ENCODE measurements at regions not wholly inside any gene's neighbourhood (a gene's known extent, or its start where the extent isn't known, plus 50 kb on each side); places are given as distances from the start of the nearest gene placed in this dataset.

DNA sequence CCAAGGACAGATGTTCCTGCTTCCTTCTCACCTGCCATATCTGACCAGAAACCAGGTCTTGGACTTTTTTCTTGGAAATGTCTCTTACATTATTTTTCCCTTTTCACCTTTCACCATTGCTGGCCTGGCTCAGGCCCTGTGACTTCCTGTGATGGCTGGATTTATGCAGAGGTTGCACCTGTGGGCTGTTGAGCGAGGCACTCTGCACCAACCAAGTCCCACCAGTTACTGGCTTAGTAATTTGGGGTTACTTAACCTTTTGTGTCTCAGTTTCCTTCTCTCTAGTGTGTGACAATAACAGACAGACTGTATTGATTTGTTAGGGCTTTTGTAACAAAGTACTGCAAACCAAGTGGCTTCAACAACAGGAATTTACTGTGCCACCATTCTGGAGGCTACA is 110.0 kb downstream of the INSIG2 start:
- WGBS (ENCODE audit: insufficient coverage, insufficient read length): no CpG with 5 or more reads among the region's 1 CpG
- H3K9me3 ChIP-seq (ENCODE audit: control insufficient read depth, insufficient read depth, low read length): no peaks in the 10 kb centered on the region

DNA sequence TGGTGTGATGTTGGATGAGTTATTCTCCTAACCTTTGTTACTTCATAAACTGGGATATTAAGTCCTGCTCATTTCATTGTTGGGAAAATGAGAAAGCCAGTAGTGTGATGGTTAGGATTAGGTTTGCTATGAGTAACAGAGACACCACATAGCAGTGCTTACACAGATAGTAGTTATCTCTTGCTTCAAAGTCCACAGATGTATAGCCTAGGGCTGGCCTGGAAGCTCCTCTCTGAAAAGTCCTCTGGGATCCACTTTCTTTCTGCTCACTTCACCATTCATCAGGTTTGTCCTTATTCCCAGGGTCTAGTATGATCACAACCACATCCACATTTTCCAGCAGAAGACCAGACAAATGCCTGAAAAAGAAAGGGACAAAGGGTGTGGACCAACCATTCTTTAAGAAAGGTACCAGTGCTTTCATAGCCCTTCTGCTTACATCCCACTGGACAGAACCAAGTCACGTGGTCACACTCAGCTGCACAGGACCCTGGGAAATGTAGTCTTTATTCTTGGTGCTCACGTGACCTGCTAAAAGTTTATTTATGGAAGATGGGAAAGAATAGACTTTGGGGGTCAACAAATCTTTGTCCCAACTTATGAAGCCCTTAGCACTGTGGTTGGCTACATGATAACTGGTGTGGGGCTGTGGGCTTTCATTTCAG is 108.9 kb downstream of the INSIG2 start:
- no peaks in the 10 kb centered on the region for H3K4me1 ChIP-seq (ENCODE audit: control insufficient read depth, insufficient read depth, low read length)
- no peaks in the 10 kb centered on the region for H3K36me3 ChIP-seq (ENCODE audit: control insufficient read depth, insufficient read depth, low read length)
- DNase-seq (ENCODE audit: low read depth, low spot score): no peak
- no CpG with 5 or more reads among the region's 2 CpGs for WGBS (ENCODE audit: insufficient coverage, insufficient read length)
- no peaks in the 10 kb centered on the region for H3K9me3 ChIP-seq (ENCODE audit: control insufficient read depth, insufficient read depth, low read length)
- no peak overlapping the region for H3K27ac ChIP-seq (ENCODE audit: low read length)
- H3K27me3 ChIP-seq (ENCODE audit: control insufficient read depth, insufficient read depth, low read length): no peaks in the 10 kb centered on the region
- no peak overlapping the region for H3K4me3 ChIP-seq (ENCODE audit: low read length)

More for the DNA sequence above, 110.0 kb downstream of the INSIG2 start:
- Histone ChIP-seq H3K4me1 (ENCODE audit: control insufficient read depth, insufficient read depth, low read length) (no peaks in the 10 kb centered on the region), H3K27me3 (ENCODE audit: control insufficient read depth, insufficient read depth, low read length) (no peaks in the 10 kb centered on the region), H3K36me3 (ENCODE audit: control insufficient read depth, insufficient read depth, low read length) (no peaks in the 10 kb centered on the region), H3K4me3 (ENCODE audit: low read length) (no peak overlapping the region), H3K27ac (ENCODE audit: low read length) (no peak overlapping the region)
- DNase-seq (ENCODE audit: low read depth, low spot score): no peak

GRCh38 chr2:118190474-118190873 is 102.2 kb downstream of the INSIG2 start:
- Histone ChIP-seq H3K9me3 (ENCODE audit: control insufficient read depth, insufficient read depth, low read length) (no peaks in the 10 kb centered on the region), H3K4me3 (ENCODE audit: low read length) (no peak overlapping the region), H3K4me1 (ENCODE audit: control insufficient read depth, insufficient read depth, low read length) (no peaks in the 10 kb centered on the region), H3K27ac (ENCODE audit: low read length) (no peak overlapping the region), H3K36me3 (ENCODE audit: control insufficient read depth, insufficient read depth, low read length) (no peaks in the 10 kb centered on the region), H3K27me3 (ENCODE audit: control insufficient read depth, insufficient read depth, low read length) (no peaks in the 10 kb centered on the region)
- no peak for DNase-seq (ENCODE audit: low read depth, low spot score)

DNA sequence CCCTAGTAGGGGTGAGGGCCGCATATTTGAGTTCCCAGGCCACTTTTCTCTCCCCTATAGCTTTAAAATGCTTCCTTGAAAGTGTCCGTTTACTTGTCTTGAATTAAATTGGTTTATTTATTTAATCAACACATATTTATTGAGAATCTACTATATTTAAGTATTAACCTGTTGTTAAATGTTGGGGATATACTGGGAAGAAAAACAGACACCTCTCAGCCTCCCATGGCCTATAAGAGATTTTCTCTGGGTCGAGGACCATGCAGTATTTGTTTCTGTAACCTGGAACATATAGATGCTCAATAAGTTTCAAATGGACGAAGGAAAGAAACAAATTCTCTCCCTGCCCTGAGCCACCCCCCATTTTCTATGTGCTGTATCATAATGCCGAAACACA is 98.6 kb downstream of the INSIG2 start:
- no peak for DNase-seq (ENCODE audit: low read depth, low spot score)
- 0 out of 2 replicates have a peak, but pooled peaks cover 2% of the 10 kb centered on the region for H3K4me1 ChIP-seq (ENCODE audit: control insufficient read depth, insufficient read depth, low read length)
- WGBS (ENCODE audit: insufficient coverage, insufficient read length): no CpG with 5 or more reads among the region's 5 CpGs
- H3K9me3 ChIP-seq (ENCODE audit: control insufficient read depth, insufficient read depth, low read length): no peaks in the 10 kb centered on the region
- H3K36me3 ChIP-seq (ENCODE audit: control insufficient read depth, insufficient read depth, low read length): no peaks in the 10 kb centered on the region
- H3K4me3 ChIP-seq (ENCODE audit: low read length): no peak overlapping the region; the same call in 1 of the 2 replicates
- H3K27ac ChIP-seq (ENCODE audit: low read length): no peak overlapping the region
- no peaks in the 10 kb centered on the region for H3K27me3 ChIP-seq (ENCODE audit: control insufficient read depth, insufficient read depth, low read length)

DNA sequence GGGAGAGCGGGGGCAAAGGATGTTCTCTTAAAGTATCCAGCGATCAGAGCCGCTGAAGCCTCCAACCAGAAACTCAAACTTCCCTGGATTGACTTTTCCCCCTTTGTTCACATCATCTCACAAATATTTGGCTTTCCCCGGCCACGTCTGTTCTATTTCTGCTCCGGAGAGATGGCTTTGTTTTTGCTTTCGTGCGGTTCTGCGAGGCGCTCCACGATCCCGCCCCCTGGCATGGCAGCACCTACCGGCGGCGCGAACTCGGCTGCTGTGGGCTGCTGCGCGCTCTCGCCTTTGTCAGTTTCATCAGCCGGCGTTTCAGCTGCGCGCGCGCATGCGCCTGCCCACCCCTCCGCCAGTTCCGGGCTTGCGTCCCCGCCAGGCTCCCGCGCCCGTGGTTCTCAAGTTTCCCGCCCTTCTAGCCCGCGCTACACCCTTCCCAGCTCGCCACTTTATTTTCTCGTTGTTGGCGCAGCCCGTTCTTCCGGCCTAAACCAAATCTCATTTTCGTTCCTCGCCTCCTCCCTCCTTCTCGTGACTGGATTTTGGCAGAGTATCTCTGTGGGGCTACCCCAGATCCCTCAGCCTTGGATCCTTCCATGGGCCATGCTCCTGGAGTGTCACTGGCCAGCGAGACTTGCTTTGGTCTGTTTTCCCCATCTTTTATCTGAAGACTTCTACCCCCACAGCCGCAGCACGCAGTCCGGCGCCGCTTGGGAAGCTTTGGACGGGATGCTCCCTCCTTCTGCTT is 98.0 kb downstream of the INSIG2 start:
- no peaks in the 10 kb centered on the region for H3K27me3 ChIP-seq (ENCODE audit: control insufficient read depth, insufficient read depth, low read length)
- WGBS (ENCODE audit: insufficient coverage, insufficient read length): no CpG with 5 or more reads among the region's 52 CpGs
- H3K4me3 ChIP-seq (ENCODE audit: low read length): peak overlapping the region; percentile 72; the same call in 1 of the 2 replicates
- 0 out of 2 replicates have a peak, but pooled peaks cover 2% of the 10 kb centered on the region for H3K4me1 ChIP-seq (ENCODE audit: control insufficient read depth, insufficient read depth, low read length)
- peak; percentile 74 for DNase-seq (ENCODE audit: low read depth, low spot score)
- no peaks in the 10 kb centered on the region for H3K9me3 ChIP-seq (ENCODE audit: control insufficient read depth, insufficient read depth, low read length)
- no peak overlapping the region for H3K27ac ChIP-seq (ENCODE audit: low read length)
- H3K36me3 ChIP-seq (ENCODE audit: control insufficient read depth, insufficient read depth, low read length): no peaks in the 10 kb centered on the region

DNA sequence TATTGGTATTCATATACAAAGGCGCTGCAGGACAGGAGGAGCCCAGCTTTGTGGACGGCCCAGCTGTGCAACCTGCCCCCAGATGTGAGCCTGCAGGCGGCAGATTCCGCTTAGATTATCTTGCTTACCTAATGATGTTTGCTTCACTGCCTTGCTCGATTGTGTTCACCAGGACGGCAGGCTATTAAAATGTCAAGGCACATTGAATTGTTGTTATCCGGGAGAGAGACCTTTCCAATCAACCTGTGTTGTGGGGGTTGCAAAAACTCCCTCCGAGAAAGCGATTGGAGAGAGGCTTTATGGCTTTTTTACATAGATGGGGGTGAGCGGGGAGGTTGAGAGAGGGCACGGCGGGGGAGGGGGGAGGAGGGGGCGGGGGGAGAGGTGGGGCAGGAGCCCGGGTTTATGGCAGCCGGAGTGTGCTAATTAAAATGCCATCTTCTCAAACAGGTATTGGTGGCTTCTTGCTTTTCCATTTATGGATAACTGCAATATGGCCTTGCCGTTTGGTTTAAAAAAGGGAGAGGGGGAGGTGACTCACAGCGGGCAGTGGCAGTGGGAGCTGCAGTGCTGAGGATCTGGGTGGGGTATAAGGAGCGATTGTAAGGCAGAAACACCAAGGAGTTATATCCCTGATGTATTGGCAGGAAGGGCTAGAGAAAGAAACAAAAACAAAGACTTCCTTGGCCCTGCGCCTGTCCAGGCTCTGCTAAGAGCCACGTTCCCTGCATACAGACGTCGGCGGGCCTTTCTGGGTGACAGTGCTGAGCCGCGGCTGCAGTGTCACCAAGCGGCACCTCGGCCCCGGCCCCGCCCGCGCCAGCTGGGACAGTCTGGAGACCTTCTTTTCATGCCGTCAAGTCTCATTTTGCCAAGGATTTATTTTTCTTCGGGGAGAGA is 97.2 kb downstream of the INSIG2 start:
- Histone ChIP-seq H3K27me3 (ENCODE audit: control insufficient read depth, insufficient read depth, low read length) (no peaks in the 10 kb centered on the region), H3K9me3 (ENCODE audit: control insufficient read depth, insufficient read depth, low read length) (no peaks in the 10 kb centered on the region), H3K4me3 (ENCODE audit: low read length) (peak overlapping the region; percentile 72), H3K27ac (ENCODE audit: low read length) (no peak overlapping the region), H3K4me1 (ENCODE audit: control insufficient read depth, insufficient read depth, low read length) (0 out of 2 replicates have a peak, but pooled peaks cover 2% of the 10 kb centered on the region), H3K36me3 (ENCODE audit: control insufficient read depth, insufficient read depth, low read length) (no peaks in the 10 kb centered on the region)
- WGBS (ENCODE audit: insufficient coverage, insufficient read length): no CpG with 5 or more reads among the region's 33 CpGs
- DNase-seq (ENCODE audit: low read depth, low spot score): no peak

GRCh38 chr2:118183381-118183780 is 95.1 kb downstream of the INSIG2 start:
- no peak for DNase-seq (ENCODE audit: low read depth, low spot score)
- 0 out of 2 replicates have a peak, but pooled peaks cover 2% of the 10 kb centered on the region for H3K4me1 ChIP-seq (ENCODE audit: control insufficient read depth, insufficient read depth, low read length)
- H3K36me3 ChIP-seq (ENCODE audit: control insufficient read depth, insufficient read depth, low read length): no peaks in the 10 kb centered on the region
- no CpG with 5 or more reads among the region's 9 CpGs for WGBS (ENCODE audit: insufficient coverage, insufficient read length)
- no peak overlapping the region for H3K27ac ChIP-seq (ENCODE audit: low read length)
- no peaks in the 10 kb centered on the region for H3K9me3 ChIP-seq (ENCODE audit: control insufficient read depth, insufficient read depth, low read length)
- no peak overlapping the region for H3K4me3 ChIP-seq (ENCODE audit: low read length)
- H3K27me3 ChIP-seq (ENCODE audit: control insufficient read depth, insufficient read depth, low read length): no peaks in the 10 kb centered on the region

- no peak overlapping the region for H3K27ac ChIP-seq (ENCODE audit: low read length)
- H3K4me1 ChIP-seq (ENCODE audit: control insufficient read depth, insufficient read depth, low read length): no peaks in the 10 kb centered on the region
- H3K36me3 ChIP-seq (ENCODE audit: control insufficient read depth, insufficient read depth, low read length): no peaks in the 10 kb centered on the region
- no peak overlapping the region for H3K4me3 ChIP-seq (ENCODE audit: low read length)
- no peaks in the 10 kb centered on the region for H3K27me3 ChIP-seq (ENCODE audit: control insufficient read depth, insufficient read depth, low read length)
- no peaks in the 10 kb centered on the region for H3K9me3 ChIP-seq (ENCODE audit: control insufficient read depth, insufficient read depth, low read length)
- no CpG with 5 or more reads among the region's 1 CpG for WGBS (ENCODE audit: insufficient coverage, insufficient read length)
- DNase-seq (ENCODE audit: low read depth, low spot score): no peak
Observed at GRCh38 chr2:118179445-118179844, 91.2 kb downstream of the INSIG2 start.

- no peaks in the 10 kb centered on the region for H3K36me3 ChIP-seq (ENCODE audit: control insufficient read depth, insufficient read depth, low read length)
- H3K4me3 ChIP-seq (ENCODE audit: low read length): no peak overlapping the region
- no CpG with 5 or more reads among the region's 2 CpGs for WGBS (ENCODE audit: insufficient coverage, insufficient read length)
- no peaks in the 10 kb centered on the region for H3K27me3 ChIP-seq (ENCODE audit: control insufficient read depth, insufficient read depth, low read length)
- H3K4me1 ChIP-seq (ENCODE audit: control insufficient read depth, insufficient read depth, low read length): no peaks in the 10 kb centered on the region
- no peaks in the 10 kb centered on the region for H3K9me3 ChIP-seq (ENCODE audit: control insufficient read depth, insufficient read depth, low read length)
- DNase-seq (ENCODE audit: low read depth, low spot score): no peak
- H3K27ac ChIP-seq (ENCODE audit: low read length): no peak overlapping the region
Observed at GRCh38 chr2:118177884-118178283, 89.6 kb downstream of the INSIG2 start.

DNA sequence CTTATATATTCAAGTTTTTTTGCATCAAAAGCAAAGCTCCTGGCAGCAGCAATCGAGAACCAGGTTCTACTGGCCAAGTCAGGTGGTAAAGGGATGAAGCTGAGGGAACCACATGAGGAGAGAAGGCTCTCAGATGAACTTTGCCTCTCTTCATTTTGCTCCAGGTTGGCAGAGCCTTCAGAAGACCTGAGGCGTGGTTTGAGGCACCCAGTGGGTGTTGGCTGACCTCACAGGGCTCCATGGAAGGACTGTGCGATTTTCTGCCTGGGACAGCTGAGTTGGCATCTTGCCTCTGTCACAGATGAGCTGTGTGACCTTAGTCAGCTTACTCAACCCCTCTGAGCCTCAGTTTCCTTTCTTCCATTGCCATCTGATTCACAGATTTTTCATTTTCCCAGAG is 89.0 kb downstream of the INSIG2 start:
- no peaks in the 10 kb centered on the region for H3K4me1 ChIP-seq (ENCODE audit: control insufficient read depth, insufficient read depth, low read length)
- WGBS (ENCODE audit: insufficient coverage, insufficient read length): no CpG with 5 or more reads among the region's 3 CpGs
- no peaks in the 10 kb centered on the region for H3K36me3 ChIP-seq (ENCODE audit: control insufficient read depth, insufficient read depth, low read length)
- H3K9me3 ChIP-seq (ENCODE audit: control insufficient read depth, insufficient read depth, low read length): no peaks in the 10 kb centered on the region
- DNase-seq (ENCODE audit: low read depth, low spot score): no peak
- no peaks in the 10 kb centered on the region for H3K27me3 ChIP-seq (ENCODE audit: control insufficient read depth, insufficient read depth, low read length)
- no peak overlapping the region for H3K4me3 ChIP-seq (ENCODE audit: low read length)
- no peak overlapping the region for H3K27ac ChIP-seq (ENCODE audit: low read length)
